Ovary (tissue), 7 donors: ENCODE measurements at regions not wholly inside any gene's neighbourhood (a gene's known extent, or its start where the extent isn't known, plus 50 kb on each side); places are given as distances from the start of the nearest gene placed in this dataset.
"Not testable (repeated sequence)": the region's sequence is repeated elsewhere in the genome, so short reads cannot be mapped to it uniquely, and the experiment has no call there.

ENCODE experiments used
- DNase-seq, 5 donors: peaks; one replicate each; pipeline ENCODE4 v3.0.0-alpha.2; 2019 to 2020
- H3K27ac ChIP-seq, 2 donors: fragments of 200-600 bp; one replicate each; pipeline versions ENCODE4 v1.5.1 to v1.8.0; 2019 to 2022
- H3K27me3 ChIP-seq: fragments of 200-600 bp; one replicate; pipeline ENCODE4 v1.8.0; 2022
- H3K36me3 ChIP-seq: fragments of 200-600 bp; sonication (generic); one replicate; pipeline ENCODE4 v1.5.1; 2019
- H3K4me1 ChIP-seq: one replicate; pipeline ENCODE4 v1.8.1; 2013; ENCODE audit warnings: mild to moderate bottlenecking, moderate library complexity; ENCODE audit not compliant: insufficient read depth
- H3K4me3 ChIP-seq: fragments of 200-600 bp; sonication (generic); one replicate; pipeline ENCODE4 v1.5.1; 2017
- H3K9me3 ChIP-seq, 2 donors: fragments of 200-600 bp in 1 of 2; sonication (generic) in 1 of 2; one replicate each; pipeline versions ENCODE4 v1.5.1 to v1.8.1; 2013 to 2019; ENCODE audit warnings: mild to moderate bottlenecking in 1 of 2, moderate library complexity in 1 of 2
- EP300 ChIP-seq: sonication (generic); formaldehyde crosslinking; IDR thresholded peaks from one replicate; pipeline ENCODE4 v1.6.1; 2017; ENCODE audit warnings: antibody characterized with exemption
- POLR2A ChIP-seq: fragments of 450-650 bp; IDR thresholded peaks from one replicate; pipeline ENCODE4 v1.6.1; 2017; ENCODE audit warnings: antibody characterized with exemption, mild to moderate bottlenecking, moderate library complexity
- WGBS, 3 donors: extraction: QIAGEN DNeasy Blood & Tissue Kit in 1 of 3; methylation state at CpG; one replicate each; pipeline versions ENCODE4 v1.1.5 to v1.1.7; 2013 to 2017; 5-methylcytosine and 5-hydroxymethylcytosine counted together
- intact Hi-C, 4 donors: fragments of 100-400 bp; cut with DNase I; formaldehyde crosslinking; loops; one replicate each; pipeline versions ENCODE4 v1.11.0 to v1.15.1; 2022 to 2023
- TF ChIP-seq, protein P1 (sequence below), 3 donors: fragments of 450-650 bp in 2 of 3; fragments of 200-600 bp in 1 of 3; IDR thresholded peaks; one replicate each; pipeline versions ENCODE4 v1.5.1 to v1.8.0; 2016 to 2022; ENCODE audit warnings: antibody characterized with exemption in 3 of 3, mild to moderate bottlenecking in 1 of 3
- donor health status: DM: no; HTN: no; CAD: no; lungs with moderate emphysema.
- donor health status: DM: no; HTN: no; CAD: no.
- donor health status: Bipolar disorder and iron deficiency.
- donor health status: DM: no; HTN: no; CAD: no.
- donor health status: DM: yes; HTN: yes; CAD: no.

DNA sequence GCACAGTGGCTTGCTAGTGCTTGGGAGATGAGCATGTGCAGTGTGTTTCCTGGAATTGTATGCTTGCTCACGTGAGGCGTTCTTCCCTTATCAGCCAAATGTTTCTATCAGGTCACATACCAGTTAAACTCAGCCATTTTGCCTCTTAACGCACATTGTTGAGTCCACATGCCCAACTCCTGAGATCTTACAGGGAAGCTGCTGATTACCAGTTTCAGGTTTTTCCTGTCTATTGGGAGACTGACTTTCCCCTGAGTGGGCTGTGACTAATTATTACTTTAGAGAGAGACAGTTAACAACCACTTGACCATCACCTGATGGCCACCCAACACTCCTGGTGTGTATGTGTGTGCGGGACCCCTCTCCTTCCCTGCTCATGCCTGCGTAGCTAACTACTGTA lies 161.3 kb upstream of the PTGFR start:
- WGBS, 3 donors, result 73 to 85% (median 77%) methylated on average over 5 of the region's 5 CpGs
- DNase-seq, result no peak
- H3K27me3 ChIP-seq, result no peaks in the 10 kb centered on the region
- intact Hi-C loops, result no loop called here
- no peaks in the 10 kb centered on the region for H3K4me1 ChIP-seq
- H3K4me3 ChIP-seq, result no peak overlapping the region
- no peaks in the 10 kb centered on the region for H3K36me3 ChIP-seq
- H3K27ac ChIP-seq, result no peak overlapping the region
- TF ChIP-seq, protein P1, sequence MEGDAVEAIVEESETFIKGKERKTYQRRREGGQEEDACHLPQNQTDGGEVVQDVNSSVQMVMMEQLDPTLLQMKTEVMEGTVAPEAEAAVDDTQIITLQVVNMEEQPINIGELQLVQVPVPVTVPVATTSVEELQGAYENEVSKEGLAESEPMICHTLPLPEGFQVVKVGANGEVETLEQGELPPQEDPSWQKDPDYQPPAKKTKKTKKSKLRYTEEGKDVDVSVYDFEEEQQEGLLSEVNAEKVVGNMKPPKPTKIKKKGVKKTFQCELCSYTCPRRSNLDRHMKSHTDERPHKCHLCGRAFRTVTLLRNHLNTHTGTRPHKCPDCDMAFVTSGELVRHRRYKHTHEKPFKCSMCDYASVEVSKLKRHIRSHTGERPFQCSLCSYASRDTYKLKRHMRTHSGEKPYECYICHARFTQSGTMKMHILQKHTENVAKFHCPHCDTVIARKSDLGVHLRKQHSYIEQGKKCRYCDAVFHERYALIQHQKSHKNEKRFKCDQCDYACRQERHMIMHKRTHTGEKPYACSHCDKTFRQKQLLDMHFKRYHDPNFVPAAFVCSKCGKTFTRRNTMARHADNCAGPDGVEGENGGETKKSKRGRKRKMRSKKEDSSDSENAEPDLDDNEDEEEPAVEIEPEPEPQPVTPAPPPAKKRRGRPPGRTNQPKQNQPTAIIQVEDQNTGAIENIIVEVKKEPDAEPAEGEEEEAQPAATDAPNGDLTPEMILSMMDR (IDR thresholded peaks at IDR 0.05), result no peak
- TF ChIP-seq EP300 (no peak), POLR2A (no peak)
- H3K9me3 ChIP-seq, result peaks cover 0 to 3% of the 10 kb centered on the region in 2 donors

DNA sequence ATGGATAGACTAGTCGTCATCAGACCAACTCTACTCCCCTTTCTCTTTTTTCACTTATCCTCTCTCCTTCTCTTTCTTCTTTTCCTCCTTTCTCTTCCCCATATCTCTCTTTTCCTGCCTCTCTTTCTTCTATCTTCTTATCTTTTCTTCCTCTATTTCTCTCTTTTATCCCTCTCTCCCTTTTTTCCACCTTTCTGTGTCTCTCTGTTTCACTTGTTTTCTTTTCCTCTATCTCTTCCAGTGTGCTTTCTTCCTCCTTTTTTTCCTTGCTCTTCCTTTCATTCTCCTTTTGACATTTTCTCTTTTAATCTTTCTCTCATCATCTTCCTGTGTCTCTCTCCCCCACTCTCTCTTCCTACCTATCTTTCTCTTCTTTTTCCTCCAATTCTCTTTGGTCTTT lies 159.0 kb upstream of the PTGFR start:
- H3K9me3 ChIP-seq, result peaks cover 0 to 3% of the 10 kb centered on the region in 2 donors
- intact Hi-C loops, result no loop called here
- H3K36me3 ChIP-seq, result no peaks in the 10 kb centered on the region
- no peak for DNase-seq
- no peak overlapping the region for H3K4me3 ChIP-seq
- TF ChIP-seq, protein P1 (IDR thresholded peaks at IDR 0.05), result no peak
- TF ChIP-seq POLR2A, result no peak
- no peaks in the 10 kb centered on the region for H3K4me1 ChIP-seq
- 70 to 74% (median 70%) methylated on average over 1 of the region's 1 CpG for WGBS, 3 donors
- no peak overlapping the region for H3K27ac ChIP-seq
- no peaks in the 10 kb centered on the region for H3K27me3 ChIP-seq

DNA sequence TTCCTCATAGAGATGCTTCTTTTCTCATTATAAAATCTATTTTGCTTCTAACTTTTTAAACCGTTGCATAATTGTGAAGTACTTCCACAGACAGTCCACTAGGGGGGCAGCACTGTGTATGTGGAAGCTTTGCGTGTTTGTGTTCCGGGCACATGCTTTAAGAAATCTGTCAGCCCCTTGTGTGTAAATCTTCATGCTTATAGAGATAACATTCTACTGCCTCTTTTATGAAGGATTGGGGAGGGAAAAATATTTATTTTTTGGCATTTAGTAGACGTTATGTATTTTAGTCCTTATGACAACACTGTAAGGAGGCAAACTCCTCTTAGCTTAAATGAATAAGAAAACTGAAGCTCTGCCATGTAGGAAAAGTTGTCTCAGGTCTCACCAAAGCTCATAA lies 157.3 kb upstream of the PTGFR start:
- no peak for TF ChIP-seq POLR2A
- TF ChIP-seq, protein P1 (IDR thresholded peaks at IDR 0.05), result peak; percentile 29 to 73 (median 39)
- Histone ChIP-seq H3K4me1 (no peaks in the 10 kb centered on the region), H3K27me3 (no peaks in the 10 kb centered on the region), H3K36me3 (no peaks in the 10 kb centered on the region), H3K4me3 (no peak overlapping the region), H3K27ac (no peak overlapping the region), H3K9me3 (peaks cover 0 to 3% of the 10 kb centered on the region in 2 donors)
- intact Hi-C loops, result no loop called here
- peak in 2 of 5 donors; percentile 13 to 34 for DNase-seq
- 3 to 4% (median 4%) methylated on average over 4 of the region's 4 CpGs for WGBS, 3 donors

DNA sequence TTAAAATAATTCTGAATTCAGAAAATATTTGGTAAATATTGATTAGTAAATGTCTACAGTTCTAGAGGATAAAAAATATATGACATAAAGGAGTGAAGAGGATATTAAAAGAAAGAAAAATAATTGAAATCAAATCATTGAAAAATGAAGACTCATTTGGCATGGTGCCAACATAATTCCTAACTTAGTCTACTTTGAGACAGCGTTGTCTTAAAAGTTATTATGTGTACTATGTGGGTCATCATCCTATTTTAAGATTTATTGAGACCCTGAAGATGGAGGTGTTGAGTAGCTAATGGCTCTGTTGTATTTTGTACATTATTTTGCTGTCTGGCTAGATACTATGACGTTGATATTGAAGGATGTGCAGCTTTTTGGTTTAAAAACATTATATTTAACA lies 156.7 kb upstream of the PTGFR start:
- Histone ChIP-seq H3K4me3 (no peak overlapping the region), H3K27me3 (no peaks in the 10 kb centered on the region), H3K9me3 (no peaks in the 10 kb centered on the region), H3K4me1 (no peaks in the 10 kb centered on the region), H3K36me3 (no peaks in the 10 kb centered on the region), H3K27ac (no peak overlapping the region)
- intact Hi-C loops, result no loop called here
- WGBS, 3 donors, result 50 to 57% (median 52%) methylated on average over 2 of the region's 2 CpGs
- no peak for DNase-seq
- TF ChIP-seq POLR2A (no peak), EP300 (no peak)
- TF ChIP-seq, protein P1 (IDR thresholded peaks at IDR 0.05), result no peak

DNA sequence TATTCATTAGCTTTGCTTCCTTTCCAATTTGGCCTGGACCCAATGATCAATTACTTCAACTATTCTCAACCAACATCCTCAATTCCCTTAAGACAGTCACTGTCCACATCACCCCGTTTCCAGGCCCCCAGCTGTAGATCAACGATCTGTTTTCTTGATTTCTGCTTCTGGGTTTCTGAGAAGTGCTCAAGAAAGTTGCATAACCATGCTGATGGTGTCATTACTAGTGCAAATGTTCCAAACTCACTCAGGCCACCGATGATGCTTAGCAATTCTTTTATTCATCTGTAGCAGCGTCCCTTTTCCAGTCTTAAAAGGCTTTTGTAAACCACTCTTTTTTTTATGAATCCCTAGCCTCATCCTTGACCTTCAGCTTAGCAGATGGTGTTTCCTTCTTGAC lies 155.8 kb upstream of the PTGFR start:
- H3K9me3 ChIP-seq, result no peaks in the 10 kb centered on the region
- no peaks in the 10 kb centered on the region for H3K27me3 ChIP-seq
- no peaks in the 10 kb centered on the region for H3K36me3 ChIP-seq
- no peak overlapping the region for H3K27ac ChIP-seq
- no peaks in the 10 kb centered on the region for H3K4me1 ChIP-seq
- 55 to 67% (median 61%) methylated on average over 4 of the region's 4 CpGs for WGBS, 3 donors
- TF ChIP-seq EP300 (no peak), POLR2A (no peak)
- TF ChIP-seq, protein P1 (IDR thresholded peaks at IDR 0.05), result no peak
- peak in 1 of 5 donors; percentile 19 for DNase-seq
- intact Hi-C loops, result no loop called here
- H3K4me3 ChIP-seq, result no peak overlapping the region

DNA sequence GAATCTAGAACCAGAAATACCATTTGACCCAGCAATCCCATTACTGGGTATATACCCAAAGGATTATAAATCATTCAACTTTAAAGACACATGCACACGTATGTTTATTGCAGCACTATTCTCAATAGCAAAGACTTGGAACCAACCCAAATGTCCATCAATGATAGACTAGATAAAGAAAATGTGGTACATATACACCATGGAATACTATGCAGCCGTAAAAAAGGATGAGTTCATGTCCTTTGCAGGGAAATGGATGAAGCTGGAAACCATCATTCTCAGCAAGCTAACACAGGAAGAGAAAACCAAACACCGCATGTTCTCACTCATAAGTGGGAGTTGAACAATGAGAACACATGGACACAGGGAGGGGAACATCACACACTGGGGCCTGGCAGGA lies 154.0 kb upstream of the PTGFR start:
- H3K4me3 ChIP-seq, H3K27me3 ChIP-seq, H3K27ac ChIP-seq, H3K36me3 ChIP-seq, H3K9me3 ChIP-seq, intact Hi-C loops, DNase-seq, H3K4me1 ChIP-seq: not testable (repeated sequence)
- WGBS, 3 donors, result 87 to 91% (median 87%) methylated on average over 3 of the region's 3 CpGs
